ENCODE measurements at regions not wholly inside any gene's neighbourhood (a gene's known extent, or its start where the extent isn't known, plus 50 kb on each side); places are given as distances from the start of the nearest gene placed in this dataset.

DNA sequence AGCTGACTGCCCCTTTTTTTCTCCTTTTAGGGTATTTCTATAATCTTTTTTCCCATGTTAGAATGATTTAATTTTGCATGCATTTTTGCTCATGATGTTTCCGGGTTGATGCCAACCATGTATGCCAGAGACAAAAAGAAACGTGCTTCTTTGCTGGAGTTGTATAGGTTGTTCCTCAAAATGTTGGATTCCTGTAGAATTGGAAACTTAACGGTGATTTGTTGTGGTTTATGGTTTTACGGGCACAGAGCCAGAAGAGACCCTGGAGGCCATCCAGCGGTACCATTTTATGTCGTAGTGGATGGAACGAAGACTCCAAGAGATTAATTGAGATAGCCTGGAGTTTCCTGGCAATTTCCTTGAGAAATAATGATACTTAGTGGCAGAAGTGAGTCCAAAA lies 481.5 kb upstream of the RGMA start:
- TF ChIP-seq POLR2AphosphoS5 (IDR thresholded peaks at IDR 0.05) (no peak), CTCF (IDR thresholded peaks at IDR 0.05) (no peak), POLR2A (IDR thresholded peaks at IDR 0.05) (no peak)
